ENCODE measurements at regions not wholly inside any gene's neighbourhood (a gene's known extent, or its start where the extent isn't known, plus 50 kb on each side); places are given as distances from the start of the nearest gene placed in this dataset.

DNA sequence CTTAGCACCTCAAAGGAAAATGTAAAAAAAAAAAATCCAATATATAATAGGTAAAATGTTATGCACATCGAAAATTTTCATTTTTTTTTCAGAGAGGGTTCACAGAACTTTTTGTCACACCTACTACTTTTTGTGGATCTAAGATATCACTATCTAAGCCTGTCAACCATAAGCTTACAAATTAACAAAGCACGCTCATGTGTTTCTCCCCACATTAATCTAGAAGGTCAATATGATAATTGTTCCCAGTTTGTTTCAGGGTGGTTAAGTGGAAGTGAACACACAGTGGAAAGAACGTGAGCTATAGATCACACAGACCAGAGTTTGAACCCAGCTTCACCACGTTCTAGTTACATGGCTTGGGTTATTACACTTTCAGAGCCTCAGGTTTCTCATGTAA lies 78.6 kb upstream of the ROBO2 start:
- TF ChIP-seq, protein P1, sequence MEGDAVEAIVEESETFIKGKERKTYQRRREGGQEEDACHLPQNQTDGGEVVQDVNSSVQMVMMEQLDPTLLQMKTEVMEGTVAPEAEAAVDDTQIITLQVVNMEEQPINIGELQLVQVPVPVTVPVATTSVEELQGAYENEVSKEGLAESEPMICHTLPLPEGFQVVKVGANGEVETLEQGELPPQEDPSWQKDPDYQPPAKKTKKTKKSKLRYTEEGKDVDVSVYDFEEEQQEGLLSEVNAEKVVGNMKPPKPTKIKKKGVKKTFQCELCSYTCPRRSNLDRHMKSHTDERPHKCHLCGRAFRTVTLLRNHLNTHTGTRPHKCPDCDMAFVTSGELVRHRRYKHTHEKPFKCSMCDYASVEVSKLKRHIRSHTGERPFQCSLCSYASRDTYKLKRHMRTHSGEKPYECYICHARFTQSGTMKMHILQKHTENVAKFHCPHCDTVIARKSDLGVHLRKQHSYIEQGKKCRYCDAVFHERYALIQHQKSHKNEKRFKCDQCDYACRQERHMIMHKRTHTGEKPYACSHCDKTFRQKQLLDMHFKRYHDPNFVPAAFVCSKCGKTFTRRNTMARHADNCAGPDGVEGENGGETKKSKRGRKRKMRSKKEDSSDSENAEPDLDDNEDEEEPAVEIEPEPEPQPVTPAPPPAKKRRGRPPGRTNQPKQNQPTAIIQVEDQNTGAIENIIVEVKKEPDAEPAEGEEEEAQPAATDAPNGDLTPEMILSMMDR (conservative IDR thresholded peaks at IDR 0.05), result no peak
- TF ChIP-seq EZH2 (IDR thresholded peaks at IDR 0.05; ENCODE audit: low read depth), result no peak

All from PC-9 (cell line).